ENCODE measurements at regions not wholly inside any gene's neighbourhood (a gene's known extent, or its start where the extent isn't known, plus 50 kb on each side); places are given as distances from the start of the nearest gene placed in this dataset.

DNA sequence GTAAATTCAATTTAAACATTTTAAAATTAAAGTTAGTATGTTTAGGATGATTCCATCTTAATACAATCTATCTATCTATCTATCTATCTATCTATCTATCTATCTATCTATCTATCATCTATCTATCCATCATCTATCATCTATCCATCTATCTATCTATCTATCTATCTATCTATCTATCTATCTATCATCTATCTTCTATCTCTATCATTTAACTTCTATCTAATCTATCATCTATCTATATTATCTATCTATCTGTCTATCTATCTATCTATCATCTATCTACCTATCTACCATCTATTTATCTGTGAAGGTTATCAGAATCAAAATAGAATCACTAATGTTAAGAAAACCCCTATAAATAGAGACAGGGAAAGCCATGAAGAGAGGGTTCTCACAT, 78.3 kb downstream of the RAMP3 start:
- Histone ChIP-seq H3K4me3 (ENCODE audit: low read length, poor library complexity, severe bottlenecking) (no peak overlapping the region), H3K27me3 (ENCODE audit: insufficient read depth, low read length, poor library complexity, severe bottlenecking) (no peaks in the 10 kb centered on the region), H3F3A (ENCODE audit: low read depth) (no peaks in the 10 kb centered on the region), H4K20me1 (ENCODE audit: insufficient read depth, low read length, poor library complexity, severe bottlenecking) (no peaks in the 10 kb centered on the region), H3K9me2 (replicated peaks; ENCODE audit: low read depth, low read length) (no peaks in the 10 kb centered on the region), H2AFZ (ENCODE audit: low read length) (no peak overlapping the region), H3K9ac (ENCODE audit: low read depth, low read length, poor library complexity, severe bottlenecking) (no peak overlapping the region), H3K4me2 (ENCODE audit: low read depth, low read length, poor library complexity, severe bottlenecking) (no peak overlapping the region), H3K9me3 (ENCODE audit: insufficient read depth, low read depth, low read length) (no peaks in the 10 kb centered on the region), H3K79me2 (ENCODE audit: insufficient read depth, low read length) (no peaks in the 10 kb centered on the region), H3K36me3 (ENCODE audit: insufficient read depth, low read length) (no peaks in the 10 kb centered on the region), H3K4me1 (ENCODE audit: insufficient read depth, low read length, poor library complexity, severe bottlenecking) (no peaks in the 10 kb centered on the region)
- TF ChIP-seq CTCF (conservative IDR thresholded peaks at IDR 0.05; ENCODE audit: low read length) = no peak
- no peak for TF ChIP-seq EZH2phosphoT487 (IDR thresholded peaks at IDR 0.05; ENCODE audit: borderline replicate concordance)

- no peak overlapping the region for H3K4me3 ChIP-seq (ENCODE audit: low read length, poor library complexity, severe bottlenecking)
- H3F3A ChIP-seq (ENCODE audit: low read depth) = no peaks in the 10 kb centered on the region
- no peaks in the 10 kb centered on the region for H3K4me1 ChIP-seq (ENCODE audit: insufficient read depth, low read length, poor library complexity, severe bottlenecking)
- no peak overlapping the region for H3K9ac ChIP-seq (ENCODE audit: low read depth, low read length, poor library complexity, severe bottlenecking)
- H2AFZ ChIP-seq (ENCODE audit: low read length) = no peak overlapping the region
- H3K4me2 ChIP-seq (ENCODE audit: low read depth, low read length, poor library complexity, severe bottlenecking) = no peak overlapping the region
- H3K9me2 ChIP-seq (replicated peaks; ENCODE audit: low read depth, low read length) = no peaks in the 10 kb centered on the region
- H3K9me3 ChIP-seq (ENCODE audit: insufficient read depth, low read depth, low read length) = no peaks in the 10 kb centered on the region
- no peaks in the 10 kb centered on the region for H3K27me3 ChIP-seq (ENCODE audit: insufficient read depth, low read length, poor library complexity, severe bottlenecking)
- H3K36me3 ChIP-seq (ENCODE audit: insufficient read depth, low read length) = no peaks in the 10 kb centered on the region
- no peaks in the 10 kb centered on the region for H3K79me2 ChIP-seq (ENCODE audit: insufficient read depth, low read length)
- TF ChIP-seq EZH2phosphoT487 (IDR thresholded peaks at IDR 0.05; ENCODE audit: borderline replicate concordance) (no peak), CTCF (conservative IDR thresholded peaks at IDR 0.05; ENCODE audit: low read length) (no peak)
- no peaks in the 10 kb centered on the region for H4K20me1 ChIP-seq (ENCODE audit: insufficient read depth, low read length, poor library complexity, severe bottlenecking)
Observed at GRCh38 chr7:45236666-45237065, 79.1 kb downstream of the RAMP3 start.

GRCh38 chr7:45237788-45238461, 80.3 kb downstream of the RAMP3 start:
- no peaks in the 10 kb centered on the region for H4K20me1 ChIP-seq (ENCODE audit: insufficient read depth, low read length, poor library complexity, severe bottlenecking)
- H3K4me2 ChIP-seq (ENCODE audit: low read depth, low read length, poor library complexity, severe bottlenecking) = no peak overlapping the region
- no peaks in the 10 kb centered on the region for H3K9me3 ChIP-seq (ENCODE audit: insufficient read depth, low read depth, low read length)
- no peaks in the 10 kb centered on the region for H3K79me2 ChIP-seq (ENCODE audit: insufficient read depth, low read length)
- no peaks in the 10 kb centered on the region for H3K9me2 ChIP-seq (replicated peaks; ENCODE audit: low read depth, low read length)
- H3K4me1 ChIP-seq (ENCODE audit: insufficient read depth, low read length, poor library complexity, severe bottlenecking) = no peaks in the 10 kb centered on the region
- no peak overlapping the region for H3K4me3 ChIP-seq (ENCODE audit: low read length, poor library complexity, severe bottlenecking)
- H3F3A ChIP-seq (ENCODE audit: low read depth) = no peaks in the 10 kb centered on the region
- no peaks in the 10 kb centered on the region for H3K27me3 ChIP-seq (ENCODE audit: insufficient read depth, low read length, poor library complexity, severe bottlenecking)
- H2AFZ ChIP-seq (ENCODE audit: low read length) = no peak overlapping the region
- no peak for TF ChIP-seq EZH2phosphoT487 (IDR thresholded peaks at IDR 0.05; ENCODE audit: borderline replicate concordance)
- TF ChIP-seq CTCF (conservative IDR thresholded peaks at IDR 0.05; ENCODE audit: low read length) = no peak
- no peaks in the 10 kb centered on the region for H3K36me3 ChIP-seq (ENCODE audit: insufficient read depth, low read length)
- no peak overlapping the region for H3K9ac ChIP-seq (ENCODE audit: low read depth, low read length, poor library complexity, severe bottlenecking)
